Ishikawa (cell line): ENCODE measurements at regions not wholly inside any gene's neighbourhood (a gene's known extent, or its start where the extent isn't known, plus 50 kb on each side); places are given as distances from the start of the nearest gene placed in this dataset.

Source experiments
- CEBPB ChIP-seq: IDR thresholded peaks from 2 replicates; pipeline ENCODE4 v1.6.1; 2012
- CREB1 ChIP-seq: IDR thresholded peaks from 2 replicates; pipeline ENCODE4 v1.6.1; 2012; ENCODE audit warnings: low read depth
- EGR1 ChIP-seq: IDR thresholded peaks from 2 replicates; pipeline ENCODE4 v1.6.1; 2012
- EP300 ChIP-seq: IDR thresholded peaks from 2 replicates; pipeline ENCODE4 v1.6.1; 2012; ENCODE audit warnings: borderline replicate concordance
- FOXM1 ChIP-seq: IDR thresholded peaks from 2 replicates; pipeline ENCODE4 v1.6.1; 2012; ENCODE audit warnings: low read depth, borderline replicate concordance
- NFIC ChIP-seq: IDR thresholded peaks from 2 replicates; pipeline ENCODE4 v1.6.1; 2012
- RAD21 ChIP-seq: IDR thresholded peaks from 2 replicates; pipeline ENCODE4 v1.6.1; 2012; ENCODE audit warnings: low read depth
- TAF1 ChIP-seq: IDR thresholded peaks from 2 replicates; pipeline ENCODE4 v1.6.1; 2012; ENCODE audit warnings: low read depth, mild to moderate bottlenecking
- TCF12 ChIP-seq: IDR thresholded peaks from 2 replicates; pipeline ENCODE4 v1.6.1; 2012; ENCODE audit warnings: low read depth
- TEAD4 ChIP-seq: IDR thresholded peaks from 2 replicates; pipeline ENCODE4 v1.6.1; 2012
- USF1 ChIP-seq: IDR thresholded peaks from 2 replicates; pipeline ENCODE4 v1.6.1; 2012
- YY1 ChIP-seq: IDR thresholded peaks from 2 replicates; pipeline ENCODE4 v1.6.1; 2012; ENCODE audit warnings: low read depth
- ZBTB7A ChIP-seq: IDR thresholded peaks from 2 replicates; pipeline ENCODE4 v1.6.1; 2012; ENCODE audit warnings: low read depth
- TF ChIP-seq, protein P1 (sequence below): IDR thresholded peaks from 2 replicates; pipeline ENCODE4 v1.6.1; 2012; ENCODE audit warnings: low read depth, mild to moderate bottlenecking
- TF ChIP-seq, protein P2 (sequence below): IDR thresholded peaks from 2 replicates; pipeline ENCODE4 v1.6.1; 2012

- TF ChIP-seq NFIC (no peak), RAD21 (peak; percentile 53)
Observed at GRCh38 chrX:117743469-117744251, 372.9 kb downstream of the KLHL13 start.

DNA sequence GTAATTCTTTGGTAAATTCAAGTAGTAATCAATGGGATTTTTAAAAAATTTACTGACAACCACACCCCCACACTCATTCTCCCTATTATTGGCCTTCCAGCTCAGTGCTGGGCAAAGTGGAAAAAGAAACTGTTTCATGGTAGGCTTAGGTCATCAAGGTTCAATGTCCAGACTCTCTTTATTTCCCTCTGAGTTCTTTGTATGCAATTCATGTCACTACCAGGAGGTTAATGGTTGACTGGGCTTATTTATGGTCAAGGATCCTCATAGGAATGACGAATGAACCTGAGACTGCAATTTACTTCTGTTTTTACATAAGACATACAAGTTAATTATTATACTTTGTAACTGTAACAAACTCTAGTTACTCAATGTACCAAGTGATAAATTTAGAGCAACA lies 403.2 kb downstream of the KLHL13 start:
- no peak for TF ChIP-seq TAF1
- TF ChIP-seq FOXM1 = no peak
- no peak for TF ChIP-seq NFIC
- no peak for TF ChIP-seq TCF12

DNA sequence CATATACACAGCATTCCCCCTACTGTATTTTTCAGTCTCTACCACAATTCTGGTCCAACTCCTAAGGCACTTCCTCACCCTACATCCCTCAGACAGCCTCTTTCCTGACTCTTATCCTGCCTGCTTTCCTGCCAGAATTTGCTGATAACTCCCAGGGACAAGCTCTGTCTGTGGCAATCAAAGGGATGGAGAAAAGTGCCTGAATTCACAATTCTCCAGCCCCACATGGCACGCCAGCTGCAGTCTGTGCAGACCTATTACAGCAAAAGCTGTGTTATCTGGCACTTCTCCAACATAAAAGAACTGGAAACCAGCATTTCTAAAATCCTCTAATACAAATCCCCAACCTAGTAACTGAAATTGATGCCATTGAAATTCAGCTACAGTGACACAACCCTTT lies 404.8 kb downstream of the KLHL13 start:
- TF ChIP-seq EP300 (no peak), NFIC (no peak), TEAD4 (no peak), YY1 (no peak), TAF1 (no peak), ZBTB7A (no peak), CREB1 (no peak), RAD21 (no peak), TCF12 (no peak)
- TF ChIP-seq, protein P1, sequence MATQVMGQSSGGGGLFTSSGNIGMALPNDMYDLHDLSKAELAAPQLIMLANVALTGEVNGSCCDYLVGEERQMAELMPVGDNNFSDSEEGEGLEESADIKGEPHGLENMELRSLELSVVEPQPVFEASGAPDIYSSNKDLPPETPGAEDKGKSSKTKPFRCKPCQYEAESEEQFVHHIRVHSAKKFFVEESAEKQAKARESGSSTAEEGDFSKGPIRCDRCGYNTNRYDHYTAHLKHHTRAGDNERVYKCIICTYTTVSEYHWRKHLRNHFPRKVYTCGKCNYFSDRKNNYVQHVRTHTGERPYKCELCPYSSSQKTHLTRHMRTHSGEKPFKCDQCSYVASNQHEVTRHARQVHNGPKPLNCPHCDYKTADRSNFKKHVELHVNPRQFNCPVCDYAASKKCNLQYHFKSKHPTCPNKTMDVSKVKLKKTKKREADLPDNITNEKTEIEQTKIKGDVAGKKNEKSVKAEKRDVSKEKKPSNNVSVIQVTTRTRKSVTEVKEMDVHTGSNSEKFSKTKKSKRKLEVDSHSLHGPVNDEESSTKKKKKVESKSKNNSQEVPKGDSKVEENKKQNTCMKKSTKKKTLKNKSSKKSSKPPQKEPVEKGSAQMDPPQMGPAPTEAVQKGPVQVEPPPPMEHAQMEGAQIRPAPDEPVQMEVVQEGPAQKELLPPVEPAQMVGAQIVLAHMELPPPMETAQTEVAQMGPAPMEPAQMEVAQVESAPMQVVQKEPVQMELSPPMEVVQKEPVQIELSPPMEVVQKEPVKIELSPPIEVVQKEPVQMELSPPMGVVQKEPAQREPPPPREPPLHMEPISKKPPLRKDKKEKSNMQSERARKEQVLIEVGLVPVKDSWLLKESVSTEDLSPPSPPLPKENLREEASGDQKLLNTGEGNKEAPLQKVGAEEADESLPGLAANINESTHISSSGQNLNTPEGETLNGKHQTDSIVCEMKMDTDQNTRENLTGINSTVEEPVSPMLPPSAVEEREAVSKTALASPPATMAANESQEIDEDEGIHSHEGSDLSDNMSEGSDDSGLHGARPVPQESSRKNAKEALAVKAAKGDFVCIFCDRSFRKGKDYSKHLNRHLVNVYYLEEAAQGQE = no peak

GRCh38 chrX:117707948-117708743 lies 408.5 kb downstream of the KLHL13 start:
- no peak for TF ChIP-seq TCF12
- no peak for TF ChIP-seq ZBTB7A
- TF ChIP-seq USF1 = no peak
- TF ChIP-seq NFIC = no peak
- no peak for TF ChIP-seq TEAD4
- TF ChIP-seq CREB1 = no peak
- TF ChIP-seq, protein P1 = no peak
- TF ChIP-seq YY1 = no peak
- TF ChIP-seq CEBPB = no peak
- TF ChIP-seq EGR1 = no peak
- no peak for TF ChIP-seq RAD21
- no peak for TF ChIP-seq FOXM1
- TF ChIP-seq EP300 = no peak
- TF ChIP-seq, protein P2, sequence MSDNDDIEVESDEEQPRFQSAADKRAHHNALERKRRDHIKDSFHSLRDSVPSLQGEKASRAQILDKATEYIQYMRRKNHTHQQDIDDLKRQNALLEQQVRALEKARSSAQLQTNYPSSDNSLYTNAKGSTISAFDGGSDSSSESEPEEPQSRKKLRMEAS = no peak
- TF ChIP-seq TAF1 = no peak

DNA sequence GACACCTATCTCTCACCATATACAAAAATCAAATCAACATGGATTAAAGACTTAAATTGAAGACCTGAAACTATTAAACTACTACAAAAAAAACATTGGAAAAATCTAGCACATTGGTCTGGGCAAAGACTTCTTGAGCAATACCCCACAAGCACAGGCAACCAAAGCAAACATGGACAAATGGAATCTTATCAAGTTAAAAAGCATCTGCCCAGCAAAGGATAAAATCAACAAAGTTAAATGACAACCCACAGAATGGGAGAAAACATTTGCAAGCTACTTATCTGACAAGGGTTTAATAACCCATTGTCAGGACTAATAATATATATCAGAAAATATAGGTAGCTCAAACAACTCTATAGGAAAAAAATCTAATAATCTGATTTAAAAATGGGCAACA lies 415.6 kb downstream of the KLHL13 start:
- TF ChIP-seq EP300 (no peak), NFIC (no peak), ZBTB7A (no peak), TAF1 (no peak), CREB1 (no peak), TEAD4 (no peak), YY1 (no peak), TCF12 (no peak), EGR1 (no peak), CEBPB (no peak)
- TF ChIP-seq, protein P2 = no peak
- TF ChIP-seq, protein P1 = no peak
